GM12878 (cell line): ENCODE measurements at regions not wholly inside any gene's neighbourhood (a gene's known extent, or its start where the extent isn't known, plus 50 kb on each side); places are given as distances from the start of the nearest gene placed in this dataset.

ENCODE experiments used
- ATAC-seq: fragments of 200-7000 bp; cut with Tn5 transposase; 3 replicates; pipeline ENCODE4 v1.9.1; 2020; ENCODE audit warnings: mild to moderate bottlenecking, moderate library complexity
- BruUV-seq: library from RNA; stranded (reverse); fragments of 400-500 nt; replicated peaks from 2 replicates; lab custom pipeline; 2021; lab: Mats Ljungman, UMichigan
- CTCF ChIA-PET: fragments of 300-600 bp; sonication (Branson Sonifier 250); formaldehyde crosslinking; extraction: SDS; loops from one replicate; lab custom pipeline; 2021; ENCODE audit warnings: inconsistent platforms; lab: Yijun Ruan, JAX
- POLR2A ChIA-PET: fragments of 350-600 bp; formaldehyde crosslinking; extraction: SDS; loops from one replicate; lab custom pipeline; 2021; ENCODE audit warnings: inconsistent platforms; lab: Charles Lee
- RAD21 ChIA-PET: fragments of 300-600 bp; sonication (Branson Sonifier 250); formaldehyde crosslinking; loops from one replicate; lab custom pipeline; 2023; ENCODE audit warnings: antibody characterized with exemption; ENCODE audit not compliant: unreplicated experiment; lab: Charles Lee
- SMC1A ChIA-PET: fragments of 300-600 bp; sonication (Branson Sonifier 250); formaldehyde crosslinking; loops from one replicate; lab custom pipeline; 2023; ENCODE audit not compliant: unreplicated experiment, uncharacterized antibody; lab: Charles Lee
- DNase-seq: peaks from one replicate; pipeline ENCODE4 v3.0.0-alpha.2; 2011; ENCODE audit warnings: low read depth, low spot score
- FAIRE-seq: peaks from 3 replicates; lab custom pipeline; 2011; peaks lifted over from hg19 to GRCh38; lab: Jason Lieb, UNC
- H2AFZ ChIP-seq: 2 replicates; pipeline ENCODE4 v1.6.0; 2011; ENCODE audit warnings: low read depth, low read length, control low read depth; ENCODE audit not compliant: control insufficient read depth
- H3K27ac ChIP-seq: 2 replicates; pipeline ENCODE4 v1.5.1; 2011; ENCODE audit warnings: control low read depth; ENCODE audit not compliant: control insufficient read depth, insufficient read depth
- H3K27me3 ChIP-seq, 2 experiments: replicated peaks in 1 of 2; 2 replicates each; pipeline versions ENCODE4 v1.6.0 to v1.6.1; 2011; ENCODE audit warnings: low read length in 1 of 2; ENCODE audit not compliant: control insufficient read depth in 2 of 2, insufficient read depth in 2 of 2
- H3K36me3 ChIP-seq, 2 experiments: 2 replicates each; pipeline ENCODE4 v1.5.1; 2011; ENCODE audit warnings: low read length in 1 of 2; ENCODE audit not compliant: control insufficient read depth in 2 of 2, insufficient read depth in 2 of 2
- H3K4me1 ChIP-seq: 2 replicates; pipeline ENCODE4 v1.6.1; 2011; ENCODE audit warnings: mild to moderate bottlenecking, low read length, moderate library complexity, mixed read lengths; ENCODE audit not compliant: control insufficient read depth, insufficient read depth
- H3K4me2 ChIP-seq: 2 replicates; pipeline ENCODE4 v1.6.0; 2011; ENCODE audit warnings: control low read depth; ENCODE audit not compliant: control insufficient read depth, insufficient read depth
- H3K4me3 ChIP-seq: fragments of 200-600 bp; sonication (generic); 2 replicates; pipeline ENCODE4 v1.5.1; 2016
- H3K79me2 ChIP-seq: 2 replicates; pipeline ENCODE4 v1.6.0; 2011; ENCODE audit warnings: low read length; ENCODE audit not compliant: control insufficient read depth, insufficient read depth
- H3K9ac ChIP-seq: 2 replicates; pipeline ENCODE4 v1.8.0; 2011; ENCODE audit warnings: low read length, control low read depth, mixed read lengths; ENCODE audit not compliant: control insufficient read depth, insufficient read depth
- H3K9me3 ChIP-seq: replicated peaks from 3 replicates; pipeline ENCODE4 v1.5.1; 2011; ENCODE audit warnings: mild to moderate bottlenecking, low read length; ENCODE audit not compliant: control insufficient read depth, insufficient read depth
- H4K20me1 ChIP-seq: 2 replicates; pipeline ENCODE4 v1.6.0; 2011; ENCODE audit not compliant: control insufficient read depth, insufficient read depth
- BCLAF1 ChIP-seq: fragments of 450-650 bp; IDR thresholded peaks from 2 replicates; pipeline ENCODE4 v1.6.1; 2017; ENCODE audit warnings: antibody characterized with exemption, mild to moderate bottlenecking, moderate library complexity
- MTA2 ChIP-seq: fragments of 450-650 bp; IDR thresholded peaks from 2 replicates; pipeline ENCODE4 v1.6.1; 2016; ENCODE audit warnings: low read depth, mild to moderate bottlenecking, moderate library complexity
- RFX5 ChIP-seq: IDR thresholded peaks from 2 replicates; pipeline ENCODE4 v1.6.1; 2011; ENCODE audit warnings: low read depth, low read length, improper control_type of control experiment
- WGBS: methylation state at CpG from one replicate; pipeline ENCODE4 v1.1.6; 2016; ENCODE audit warnings: low lambda C conversion rate; ENCODE audit not compliant: insufficient replicate concordance, insufficient coverage; ENCODE audit errors: missing lambda C conversion rate; 5-methylcytosine and 5-hydroxymethylcytosine counted together
- in situ Hi-C: fragments of 300-500 bp; cut with MboI; formaldehyde crosslinking; loops from 9 replicates; pipeline ENCODE4 v1.14.3; 2018; ENCODE audit warnings: mixed read lengths
- intact Hi-C: fragments of 100-400 bp; cut with micrococcal nuclease; formaldehyde crosslinking; loops from one replicate; pipeline ENCODE4 v1.14.2; 2022; ENCODE audit not compliant: unreplicated experiment

DNA sequence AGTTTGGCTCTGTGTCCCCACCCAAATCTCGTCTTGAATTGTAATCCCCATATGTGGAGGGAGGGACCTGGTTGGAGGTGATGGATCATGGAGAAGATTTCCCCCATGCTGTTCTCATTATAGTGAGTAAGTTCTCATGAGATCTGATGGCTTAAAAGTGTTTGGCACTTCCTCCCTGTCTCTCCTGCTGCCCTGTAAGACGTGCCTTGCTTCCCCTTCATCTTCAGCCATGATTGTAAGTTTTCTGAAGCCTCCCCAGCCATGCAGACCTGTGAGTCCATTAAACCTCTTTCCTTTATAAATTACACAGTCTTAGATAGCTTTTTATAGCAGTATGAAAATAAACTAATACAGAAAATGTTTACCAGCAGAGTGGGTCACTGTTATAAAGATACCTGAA, 577.6 kb downstream of the UTRN start:
- intact Hi-C loops: no loop called here

More for the DNA sequence above, 577.6 kb downstream of the UTRN start:
- FAIRE-seq (no peak), DNase-seq (no peak), ATAC-seq (no peak)
- Histone ChIP-seq H3K27me3 (no peaks in the 10 kb centered on the region), H3K36me3 (no peaks in the 10 kb centered on the region), H3K9ac (no peak overlapping the region), H3K79me2 (no peaks in the 10 kb centered on the region), H2AFZ (no peak overlapping the region), H3K4me1 (no peaks in the 10 kb centered on the region), H3K27ac (no peak overlapping the region), H3K4me3 (no peak overlapping the region), H4K20me1 (no peaks in the 10 kb centered on the region), H3K9me3 (no peaks in the 10 kb centered on the region; the same call in 2 of the 3 replicates), H3K4me2 (no peak overlapping the region)
- TF ChIP-seq RFX5 (no peak), BCLAF1 (no peak), MTA2 (no peak)
- ChIA-PET CTCF (no interaction called here), SMC1A (no interaction called here), RAD21 (no interaction called here), POLR2A (no interaction called here)
- in situ Hi-C loops: no loop called here
- WGBS: 29% methylated on average over 2 of the region's 2 CpGs
- no TSS peak for BruUV-seq
